NT2/D1 (cell line): ENCODE measurements at regions not wholly inside any gene's neighbourhood (a gene's known extent, or its start where the extent isn't known, plus 50 kb on each side); places are given as distances from the start of the nearest gene placed in this dataset.

Source experiments
- SUZ12 ChIP-seq: IDR thresholded peaks from 2 replicates; pipeline ENCODE4 v1.6.1; 2011; ENCODE audit not compliant: insufficient read length, insufficient read depth; ENCODE audit errors: extremely low read depth
- YY1 ChIP-seq: IDR thresholded peaks from 2 replicates; pipeline ENCODE4 v1.6.1; 2011; ENCODE audit not compliant: insufficient read length, insufficient read depth
- ZNF274 ChIP-seq: IDR thresholded peaks from 2 replicates; pipeline ENCODE4 v1.6.1; 2011; ENCODE audit warnings: mild to moderate bottlenecking, low read depth, low read length

DNA sequence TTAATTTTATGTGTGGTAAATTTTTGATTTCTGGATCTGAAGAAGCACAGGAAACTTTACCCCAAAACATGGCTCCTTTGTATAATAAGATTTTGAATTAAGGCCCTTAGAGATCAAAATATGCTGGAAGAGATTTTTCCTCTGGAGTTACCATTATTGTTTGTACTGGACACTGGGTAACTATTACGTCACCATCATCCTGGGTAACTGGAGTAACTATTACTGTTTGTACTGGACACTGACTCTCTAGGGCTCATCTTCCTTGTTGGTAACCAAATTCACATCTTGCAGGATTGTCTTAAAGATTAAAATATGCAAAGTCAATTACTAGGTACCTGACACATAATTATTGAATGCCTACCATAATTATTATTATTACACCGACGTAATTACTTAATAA is 593.8 kb upstream of the GOT2 start:
- no peak for TF ChIP-seq YY1
- no peak for TF ChIP-seq ZNF274
- no peak for TF ChIP-seq SUZ12
